ENCODE measurements at regions not wholly inside any gene's neighbourhood (a gene's known extent, or its start where the extent isn't known, plus 50 kb on each side); places are given as distances from the start of the nearest gene placed in this dataset.

- TF ChIP-seq CTCF (IDR thresholded peaks at IDR 0.05; ENCODE audit: insufficient read depth, low read length) = no peak
- no peak overlapping the region for H3K4me3 ChIP-seq (ENCODE audit: low read depth, low read length)
- no peak for DNase-seq (ENCODE audit: low read depth)
Measured at GRCh38 chr7:7090460-7090859, 91.9 kb upstream of the C1GALT1 start.

GRCh38 chr7:7098280-7098818, 84.0 kb upstream of the C1GALT1 start:
- H3K4me3 ChIP-seq (ENCODE audit: low read depth, low read length) = no peak overlapping the region
- no peak for DNase-seq (ENCODE audit: low read depth)
- TF ChIP-seq CTCF (IDR thresholded peaks at IDR 0.05; ENCODE audit: insufficient read depth, low read length) = no peak

- H3K4me3 ChIP-seq (ENCODE audit: low read depth, low read length) = no peak overlapping the region
- DNase-seq (ENCODE audit: low read depth) = peak; percentile 96
- TF ChIP-seq CTCF (IDR thresholded peaks at IDR 0.05; ENCODE audit: insufficient read depth, low read length) = no peak
Measured at GRCh38 chr7:7099584-7100014, 82.7 kb upstream of the C1GALT1 start.

- no peak overlapping the region for H3K4me3 ChIP-seq (ENCODE audit: low read depth, low read length)
- DNase-seq (ENCODE audit: low read depth) = no peak
- TF ChIP-seq CTCF (IDR thresholded peaks at IDR 0.05; ENCODE audit: insufficient read depth, low read length) = no peak
Measured at GRCh38 chr7:7100432-7100849, 81.9 kb upstream of the C1GALT1 start.

- no peak for DNase-seq (ENCODE audit: low read depth)
- no peak for TF ChIP-seq CTCF (IDR thresholded peaks at IDR 0.05; ENCODE audit: insufficient read depth, low read length)
- H3K4me3 ChIP-seq (ENCODE audit: low read depth, low read length) = no peak overlapping the region
Measured at GRCh38 chr7:7102906-7103305, 79.4 kb upstream of the C1GALT1 start.

GRCh38 chr7:7103343-7104313, 78.7 kb upstream of the C1GALT1 start:
- DNase-seq (ENCODE audit: low read depth) = peak; percentile 91
- peak; percentile 57 for TF ChIP-seq CTCF (IDR thresholded peaks at IDR 0.05; ENCODE audit: insufficient read depth, low read length)

More at GRCh38 chr7:7103343-7104313, 78.7 kb upstream of the C1GALT1 start:
- no peak overlapping the region for H3K4me3 ChIP-seq (ENCODE audit: low read depth, low read length)

All from fibroblast of the aortic adventitia (primary cell).